ENCODE measurements at regions not wholly inside any gene's neighbourhood (a gene's known extent, or its start where the extent isn't known, plus 50 kb on each side); places are given as distances from the start of the nearest gene placed in this dataset.

- H3K27ac Mint-ChIP-seq (ENCODE audit: unreplicated experiment): peak overlapping the region; percentile 83
- no peaks in the 10 kb centered on the region for H3K36me3 Mint-ChIP-seq (ENCODE audit: low read depth, unreplicated experiment)
- peak; percentile 55 for DNase-seq (ENCODE audit: low spot score)
- no peaks in the 10 kb centered on the region for H3K9me3 Mint-ChIP-seq (ENCODE audit: unreplicated experiment)
- H3K4me3 Mint-ChIP-seq (ENCODE audit: unreplicated experiment): peak overlapping the region; percentile 68
- H3K27me3 Mint-ChIP-seq (ENCODE audit: unreplicated experiment): peaks cover 6% of the 10 kb centered on the region
- TF ChIP-seq CTCF (IDR thresholded peaks at IDR 0.05; ENCODE audit: unreplicated experiment): no peak
- peaks cover 58% of the 10 kb centered on the region for H3K4me1 Mint-ChIP-seq (ENCODE audit: unreplicated experiment)
Measured at GRCh38 chr1:234743791-234744611, 134.0 kb upstream of the IRF2BP2 start.

- Mint-ChIP-seq H3K36me3 (ENCODE audit: low read depth, unreplicated experiment) (no peaks in the 10 kb centered on the region), H3K27me3 (ENCODE audit: unreplicated experiment) (peaks cover 6% of the 10 kb centered on the region), H3K4me3 (ENCODE audit: unreplicated experiment) (no peak overlapping the region), H3K27ac (ENCODE audit: unreplicated experiment) (peak overlapping the region; percentile 21), H3K9me3 (ENCODE audit: unreplicated experiment) (no peaks in the 10 kb centered on the region), H3K4me1 (ENCODE audit: unreplicated experiment) (peaks cover 56% of the 10 kb centered on the region)
- no peak for DNase-seq (ENCODE audit: low spot score)
- TF ChIP-seq CTCF (IDR thresholded peaks at IDR 0.05; ENCODE audit: unreplicated experiment): no peak
Measured at GRCh38 chr1:234742622-234743021, 132.6 kb upstream of the IRF2BP2 start.

- Mint-ChIP-seq H3K4me1 (ENCODE audit: unreplicated experiment) (peaks cover 22% of the 10 kb centered on the region), H3K4me3 (ENCODE audit: unreplicated experiment) (no peak overlapping the region), H3K27ac (ENCODE audit: unreplicated experiment) (no peak overlapping the region), H3K27me3 (ENCODE audit: unreplicated experiment) (peaks cover 6% of the 10 kb centered on the region), H3K36me3 (ENCODE audit: low read depth, unreplicated experiment) (no peaks in the 10 kb centered on the region), H3K9me3 (ENCODE audit: unreplicated experiment) (no peaks in the 10 kb centered on the region)
- no peak for TF ChIP-seq CTCF (IDR thresholded peaks at IDR 0.05; ENCODE audit: unreplicated experiment)
- DNase-seq (ENCODE audit: low spot score): no peak
Measured at GRCh38 chr1:234737967-234738314, 128.0 kb upstream of the IRF2BP2 start.

- Mint-ChIP-seq H3K4me1 (ENCODE audit: unreplicated experiment) (peaks cover 18% of the 10 kb centered on the region), H3K36me3 (ENCODE audit: low read depth, unreplicated experiment) (no peaks in the 10 kb centered on the region), H3K4me3 (ENCODE audit: unreplicated experiment) (no peak overlapping the region), H3K27me3 (ENCODE audit: unreplicated experiment) (peaks cover 8% of the 10 kb centered on the region), H3K27ac (ENCODE audit: unreplicated experiment) (no peak overlapping the region), H3K9me3 (ENCODE audit: unreplicated experiment) (no peaks in the 10 kb centered on the region)
- no peak for TF ChIP-seq CTCF (IDR thresholded peaks at IDR 0.05; ENCODE audit: unreplicated experiment)
- DNase-seq (ENCODE audit: low spot score): no peak
Measured at GRCh38 chr1:234735916-234736315, 125.9 kb upstream of the IRF2BP2 start.

- H3K27me3 Mint-ChIP-seq (ENCODE audit: unreplicated experiment): peaks cover 8% of the 10 kb centered on the region
Measured at GRCh38 chr1:234735476-234735875, 125.5 kb upstream of the IRF2BP2 start.

More at GRCh38 chr1:234735476-234735875, 125.5 kb upstream of the IRF2BP2 start:
- Mint-ChIP-seq H3K4me1 (ENCODE audit: unreplicated experiment) (peaks cover 22% of the 10 kb centered on the region), H3K27ac (ENCODE audit: unreplicated experiment) (no peak overlapping the region), H3K36me3 (ENCODE audit: low read depth, unreplicated experiment) (no peaks in the 10 kb centered on the region), H3K9me3 (ENCODE audit: unreplicated experiment) (no peaks in the 10 kb centered on the region), H3K4me3 (ENCODE audit: unreplicated experiment) (no peak overlapping the region)
- DNase-seq (ENCODE audit: low spot score): no peak
- TF ChIP-seq CTCF (IDR thresholded peaks at IDR 0.05; ENCODE audit: unreplicated experiment): no peak
